ENCODE measurements at regions not wholly inside any gene's neighbourhood (a gene's known extent, or its start where the extent isn't known, plus 50 kb on each side); places are given as distances from the start of the nearest gene placed in this dataset.

GRCh38 chr3:87370007-87370406 lies 93.6 kb upstream of the POU1F1 start:
- Histone ChIP-seq H3K36me3 (no peaks in the 10 kb centered on the region), H3K27ac (no peak overlapping the region), H3K9me3 (peaks cover 0 to 1% (median 0%) of the 10 kb centered on the region in 3 donors), H3K4me3 (no peak overlapping the region), H3K27me3 (no peaks in the 10 kb centered on the region), H3K4me1 (no peaks in the 10 kb centered on the region)
- 19 to 33% methylated on average over 1 of the region's 1 CpG for WGBS, 2 donors (ENCODE audit: low coverage in 1 of 2)
- no peak for TF ChIP-seq POLR2A (IDR thresholded peaks at IDR 0.05)
- no peak for TF ChIP-seq EP300 (IDR thresholded peaks at IDR 0.05)
- TF ChIP-seq CTCF (IDR thresholded peaks at IDR 0.05) = no peak
- no peak for TF ChIP-seq POLR2AphosphoS5 (IDR thresholded peaks at IDR 0.05)
- ATAC-seq = no peak

- no peaks in the 10 kb centered on the region for H3K9me3 ChIP-seq
- TF ChIP-seq CTCF (IDR thresholded peaks at IDR 0.05) (no peak), POLR2AphosphoS5 (IDR thresholded peaks at IDR 0.05) (no peak), POLR2A (IDR thresholded peaks at IDR 0.05) (no peak), EP300 (IDR thresholded peaks at IDR 0.05) (no peak)
- ATAC-seq = no peak
- H3K36me3 ChIP-seq = no peaks in the 10 kb centered on the region
- no peak overlapping the region for H3K4me3 ChIP-seq
- no peaks in the 10 kb centered on the region for H3K27me3 ChIP-seq
- 75% methylated on average over 1 of the region's 1 CpG; no CpG with 5 or more reads in 1 of the 2 donors for WGBS, 2 donors (ENCODE audit: low coverage in 1 of 2)
- no peak overlapping the region for H3K27ac ChIP-seq
- H3K4me1 ChIP-seq = no peaks in the 10 kb centered on the region
Observed at GRCh38 chr3:87367736-87368135, 91.4 kb upstream of the POU1F1 start.

GRCh38 chr3:87363721-87364120 lies 87.3 kb upstream of the POU1F1 start:
- H3K36me3 ChIP-seq = no peaks in the 10 kb centered on the region
- H3K4me1 ChIP-seq = no peaks in the 10 kb centered on the region
- no peaks in the 10 kb centered on the region for H3K27me3 ChIP-seq
- no peaks in the 10 kb centered on the region for H3K9me3 ChIP-seq
- TF ChIP-seq CTCF (IDR thresholded peaks at IDR 0.05) (no peak), EP300 (IDR thresholded peaks at IDR 0.05) (no peak), POLR2AphosphoS5 (IDR thresholded peaks at IDR 0.05) (no peak), POLR2A (IDR thresholded peaks at IDR 0.05) (no peak)
- no peak overlapping the region for H3K4me3 ChIP-seq
- H3K27ac ChIP-seq = no peak overlapping the region
- no peak for ATAC-seq
- 87 to 100% methylated on average over 1 of the region's 2 CpGs for WGBS, 2 donors (ENCODE audit: low coverage in 1 of 2)

DNA sequence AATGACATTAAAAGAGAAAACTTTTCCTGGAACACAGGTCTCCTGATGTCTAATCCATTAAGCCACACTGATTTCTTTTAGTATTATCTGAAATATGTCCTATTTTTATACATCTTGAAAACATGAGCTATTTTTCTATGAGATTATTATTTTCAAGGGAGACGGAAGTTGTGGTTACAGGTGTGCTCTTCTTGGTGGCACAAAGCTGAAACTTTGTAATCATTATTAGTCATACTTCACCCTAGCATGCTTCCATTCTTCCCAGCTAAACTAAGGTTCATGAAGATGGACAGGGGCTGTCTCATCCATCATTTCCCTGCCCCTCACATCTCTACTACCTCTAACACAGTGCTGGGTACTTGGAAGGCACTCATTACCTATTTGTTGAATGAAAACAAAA lies 85.6 kb upstream of the POU1F1 start:
- Histone ChIP-seq H3K36me3 (no peaks in the 10 kb centered on the region), H3K9me3 (no peaks in the 10 kb centered on the region), H3K27me3 (no peaks in the 10 kb centered on the region), H3K4me3 (no peak overlapping the region), H3K4me1 (no peaks in the 10 kb centered on the region), H3K27ac (no peak overlapping the region)
- no peak for TF ChIP-seq POLR2A (IDR thresholded peaks at IDR 0.05)
- no peak for ATAC-seq
- 72 to 100% methylated on average over 1 of the region's 1 CpG for WGBS, 2 donors (ENCODE audit: low coverage in 1 of 2)

GRCh38 chr3:87361271-87361670 lies 84.9 kb upstream of the POU1F1 start:
- H3K4me1 ChIP-seq = no peaks in the 10 kb centered on the region
- H3K36me3 ChIP-seq = no peaks in the 10 kb centered on the region
- no peak for ATAC-seq
- H3K4me3 ChIP-seq = no peak overlapping the region
- TF ChIP-seq POLR2A (IDR thresholded peaks at IDR 0.05) (no peak), POLR2AphosphoS5 (IDR thresholded peaks at IDR 0.05) (no peak), EP300 (IDR thresholded peaks at IDR 0.05) (no peak), CTCF (IDR thresholded peaks at IDR 0.05) (no peak)
- H3K27ac ChIP-seq = no peak overlapping the region
- no peaks in the 10 kb centered on the region for H3K27me3 ChIP-seq
- no peaks in the 10 kb centered on the region for H3K9me3 ChIP-seq

DNA sequence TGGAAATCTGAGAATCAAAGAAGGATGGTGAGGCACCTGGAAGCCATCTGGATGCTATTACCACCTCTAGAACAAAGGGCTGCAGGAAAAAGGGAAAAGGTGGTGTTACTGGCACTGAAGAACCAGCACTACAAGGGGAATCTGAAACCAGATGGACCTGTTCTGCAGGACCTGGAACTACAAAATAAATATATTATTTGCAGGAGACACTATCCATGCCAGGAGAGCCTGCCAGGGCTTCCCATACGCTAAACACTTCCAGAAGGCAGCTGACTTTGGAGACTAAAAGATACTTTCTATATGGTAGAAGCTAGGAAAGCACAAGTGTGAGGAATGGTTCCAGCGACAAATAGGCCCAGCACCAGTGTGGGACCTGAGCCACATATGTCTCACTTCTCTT lies 83.4 kb upstream of the POU1F1 start:
- Histone ChIP-seq H3K4me1 (no peaks in the 10 kb centered on the region), H3K9me3 (no peaks in the 10 kb centered on the region), H3K4me3 (no peak overlapping the region), H3K27ac (no peak overlapping the region), H3K27me3 (no peaks in the 10 kb centered on the region), H3K36me3 (no peaks in the 10 kb centered on the region)
- TF ChIP-seq POLR2A (IDR thresholded peaks at IDR 0.05) = no peak
- TF ChIP-seq CTCF (IDR thresholded peaks at IDR 0.05) = no peak
- TF ChIP-seq POLR2AphosphoS5 (IDR thresholded peaks at IDR 0.05) = no peak
- TF ChIP-seq EP300 (IDR thresholded peaks at IDR 0.05) = no peak
- 79 to 88% methylated on average over 2 of the region's 2 CpGs for WGBS, 2 donors (ENCODE audit: low coverage in 1 of 2)
- ATAC-seq = no peak

Data from gastroesophageal sphincter (tissue), 4 donors.